Ovary (tissue), 7 donors: ENCODE measurements at regions not wholly inside any gene's neighbourhood (a gene's known extent, or its start where the extent isn't known, plus 50 kb on each side); places are given as distances from the start of the nearest gene placed in this dataset.

Experiments
- DNase-seq, 5 donors: peaks; one replicate each; pipeline ENCODE4 v3.0.0-alpha.2; 2019 to 2020
- H3K27ac ChIP-seq, 2 donors: fragments of 200-600 bp; one replicate each; pipeline versions ENCODE4 v1.5.1 to v1.8.0; 2019 to 2022
- H3K27me3 ChIP-seq: fragments of 200-600 bp; one replicate; pipeline ENCODE4 v1.8.0; 2022
- H3K36me3 ChIP-seq: fragments of 200-600 bp; sonication (generic); one replicate; pipeline ENCODE4 v1.5.1; 2019
- H3K4me1 ChIP-seq: one replicate; pipeline ENCODE4 v1.8.1; 2013; ENCODE audit warnings: mild to moderate bottlenecking, moderate library complexity; ENCODE audit not compliant: insufficient read depth
- H3K4me3 ChIP-seq: fragments of 200-600 bp; sonication (generic); one replicate; pipeline ENCODE4 v1.5.1; 2017
- H3K9me3 ChIP-seq, 2 donors: fragments of 200-600 bp in 1 of 2; sonication (generic) in 1 of 2; one replicate each; pipeline versions ENCODE4 v1.5.1 to v1.8.1; 2013 to 2019; ENCODE audit warnings: mild to moderate bottlenecking in 1 of 2, moderate library complexity in 1 of 2
- CTCF ChIP-seq, 3 donors: fragments of 450-650 bp in 2 of 3; fragments of 200-600 bp in 1 of 3; IDR thresholded peaks; one replicate each; pipeline versions ENCODE4 v1.5.1 to v1.8.0; 2016 to 2022; ENCODE audit warnings: antibody characterized with exemption in 3 of 3, mild to moderate bottlenecking in 1 of 3
- EP300 ChIP-seq: sonication (generic); formaldehyde crosslinking; IDR thresholded peaks from one replicate; pipeline ENCODE4 v1.6.1; 2017; ENCODE audit warnings: antibody characterized with exemption
- POLR2A ChIP-seq: fragments of 450-650 bp; IDR thresholded peaks from one replicate; pipeline ENCODE4 v1.6.1; 2017; ENCODE audit warnings: antibody characterized with exemption, mild to moderate bottlenecking, moderate library complexity
- WGBS, 3 donors: extraction: QIAGEN DNeasy Blood & Tissue Kit in 1 of 3; methylation state at CpG; one replicate each; pipeline versions ENCODE4 v1.1.5 to v1.1.7; 2013 to 2017; 5-methylcytosine and 5-hydroxymethylcytosine counted together
- intact Hi-C, 4 donors: fragments of 100-400 bp; cut with DNase I; formaldehyde crosslinking; loops; one replicate each; pipeline versions ENCODE4 v1.11.0 to v1.15.1; 2022 to 2023
- donor health status: DM: no; HTN: no; CAD: no; lungs with moderate emphysema.
- donor health status: DM: no; HTN: no; CAD: no.
- donor health status: Bipolar disorder and iron deficiency.
- donor health status: DM: no; HTN: no; CAD: no.
- donor health status: DM: yes; HTN: yes; CAD: no.

- 41 to 60% (median 52%) methylated on average over 1 of the region's 1 CpG for WGBS, 3 donors
- H3K27me3 ChIP-seq: no peaks in the 10 kb centered on the region
Measured at GRCh38 chr11:119849872-119850271, 120.9 kb upstream of the NECTIN1 start.

GRCh38 chr11:119847853-119848252, 118.9 kb upstream of the NECTIN1 start:
- 46 to 48% (median 47%) methylated on average over 3 to 4 of the region's 4 CpGs for WGBS, 3 donors
- DNase-seq: no peak
- Histone ChIP-seq H3K4me1 (no peaks in the 10 kb centered on the region), H3K27me3 (no peaks in the 10 kb centered on the region), H3K9me3 (no peaks in the 10 kb centered on the region), H3K27ac (no peak overlapping the region), H3K4me3 (no peak overlapping the region), H3K36me3 (no peaks in the 10 kb centered on the region)
- no peak for TF ChIP-seq EP300
- no peak for TF ChIP-seq CTCF (IDR thresholded peaks at IDR 0.05)
- no peak for TF ChIP-seq POLR2A
- intact Hi-C loops: no loop called here

More at GRCh38 chr11:119849872-119850271, 120.9 kb upstream of the NECTIN1 start:
- no peak overlapping the region for H3K4me3 ChIP-seq
- H3K4me1 ChIP-seq: no peaks in the 10 kb centered on the region
- H3K27ac ChIP-seq: no peak overlapping the region
- H3K9me3 ChIP-seq: no peaks in the 10 kb centered on the region
- no peaks in the 10 kb centered on the region for H3K36me3 ChIP-seq
- DNase-seq: no peak
- intact Hi-C loops: no loop called here
- no peak for TF ChIP-seq EP300
- no peak for TF ChIP-seq CTCF (IDR thresholded peaks at IDR 0.05)
- TF ChIP-seq POLR2A: no peak

GRCh38 chr11:119846374-119846773, 117.4 kb upstream of the NECTIN1 start:
- Histone ChIP-seq H3K27ac (no peak overlapping the region), H3K27me3 (no peaks in the 10 kb centered on the region)
- intact Hi-C loops: no loop called here

GRCh38 chr11:119845756-119846155, 116.8 kb upstream of the NECTIN1 start:
- H3K4me1 ChIP-seq: no peaks in the 10 kb centered on the region
- H3K36me3 ChIP-seq: no peaks in the 10 kb centered on the region
- WGBS, 3 donors: 83 to 91% (median 90%) methylated on average over 4 of the region's 4 CpGs
- no peaks in the 10 kb centered on the region for H3K27me3 ChIP-seq
- TF ChIP-seq POLR2A (no peak), CTCF (IDR thresholded peaks at IDR 0.05) (no peak), EP300 (no peak)
- DNase-seq: no peak
- H3K4me3 ChIP-seq: no peak overlapping the region
- intact Hi-C loops: no loop called here
- no peaks in the 10 kb centered on the region for H3K9me3 ChIP-seq
- no peak overlapping the region for H3K27ac ChIP-seq

More at GRCh38 chr11:119846374-119846773, 117.4 kb upstream of the NECTIN1 start:
- WGBS, 3 donors: 91 to 98% (median 94%) methylated on average over 3 of the region's 3 CpGs
- H3K4me1 ChIP-seq: no peaks in the 10 kb centered on the region
- TF ChIP-seq EP300 (no peak), POLR2A (no peak), CTCF (IDR thresholded peaks at IDR 0.05) (no peak)
- no peaks in the 10 kb centered on the region for H3K9me3 ChIP-seq
- no peak overlapping the region for H3K4me3 ChIP-seq
- no peaks in the 10 kb centered on the region for H3K36me3 ChIP-seq
- no peak for DNase-seq

GRCh38 chr11:119845305-119845704, 116.3 kb upstream of the NECTIN1 start:
- DNase-seq: no peak
- no peaks in the 10 kb centered on the region for H3K36me3 ChIP-seq
- WGBS, 3 donors: 75 to 80% (median 76%) methylated on average over 10 of the region's 10 CpGs
- H3K4me1 ChIP-seq: no peaks in the 10 kb centered on the region
- intact Hi-C loops: no loop called here
- H3K27ac ChIP-seq: no peak overlapping the region
- H3K4me3 ChIP-seq: no peak overlapping the region
- no peak for TF ChIP-seq POLR2A
- TF ChIP-seq CTCF (IDR thresholded peaks at IDR 0.05): no peak
- no peak for TF ChIP-seq EP300
- H3K9me3 ChIP-seq: no peaks in the 10 kb centered on the region
- H3K27me3 ChIP-seq: no peaks in the 10 kb centered on the region
